Transverse colon (tissue), 4 donors: ENCODE measurements at regions not wholly inside any gene's neighbourhood (a gene's known extent, or its start where the extent isn't known, plus 50 kb on each side); places are given as distances from the start of the nearest gene placed in this dataset.

Experiments
- DNase-seq: peaks from one replicate; pipeline ENCODE4 v3.0.0-alpha.2; 2019
- H3K27ac ChIP-seq, 4 donors: fragments of 200-600 bp; sonication (generic); 2 replicates each; pipeline ENCODE4 v1.5.1; 2016 to 2018; ENCODE audit warnings: inconsistent platforms in 4 of 4
- H3K27me3 ChIP-seq: fragments of 200-600 bp; sonication (generic); 2 replicates; pipeline ENCODE4 v1.5.1; 2017; ENCODE audit warnings: inconsistent platforms
- H3K36me3 ChIP-seq, 4 donors: fragments of 200-600 bp; sonication (generic); 2 replicates each; pipeline ENCODE4 v1.5.1; 2017 to 2019; ENCODE audit warnings: inconsistent platforms in 4 of 4
- H3K4me1 ChIP-seq, 4 donors: fragments of 200-600 bp; sonication (generic); 2 replicates each; pipeline ENCODE4 v1.5.1; 2017 to 2020; ENCODE audit warnings: inconsistent platforms in 4 of 4
- H3K4me3 ChIP-seq, 4 donors: fragments of 200-600 bp; sonication (generic); 1 replicate in 1 of 4; 2 replicates in 3 of 4; pipeline versions ENCODE4 v1.5.1 to v1.6.1; 2017 to 2019; ENCODE audit warnings: inconsistent platforms in 4 of 4
- H3K9me3 ChIP-seq, 2 donors: fragments of 200-600 bp; sonication (generic); 2 replicates each; pipeline ENCODE4 v1.5.1; 2017 to 2019; ENCODE audit warnings: inconsistent platforms in 2 of 2
- EP300 ChIP-seq: sonication (generic); formaldehyde crosslinking; IDR thresholded peaks from one replicate; pipeline ENCODE4 v1.6.1; 2017; ENCODE audit warnings: antibody characterized with exemption, low read depth
- POLR2A ChIP-seq: fragments of 450-650 bp; IDR thresholded peaks from one replicate; pipeline ENCODE4 v1.6.1; 2016; ENCODE audit warnings: antibody characterized with exemption, mild to moderate bottlenecking, moderate library complexity
- POLR2AphosphoS5 ChIP-seq, 3 donors: sonication (generic); formaldehyde crosslinking; IDR thresholded peaks; one replicate each; pipeline ENCODE4 v1.6.1; 2016; ENCODE audit warnings: antibody characterized with exemption in 3 of 3
- WGBS, 2 donors: methylation state at CpG; one replicate each; pipeline ENCODE4 v1.1.5; 2018; ENCODE audit warnings: low coverage in 1 of 2; 5-methylcytosine and 5-hydroxymethylcytosine counted together
- in situ Hi-C, 4 donors: fragments of 200-750 bp; cut with MboI; loops; one replicate each; pipeline versions ENCODE4 v1.15.0 to v1.15.1; 2017; ENCODE audit warnings: low sequenced_read_pairs in 3 of 4, low pct_ligation_motif_present in 1 of 4, low pct_unique_long_range_greater_than_20kb in 1 of 4
- intact Hi-C: fragments of 100-400 bp; cut with DNase I; formaldehyde crosslinking; loops from one replicate; pipeline ENCODE4 v1.15.1; 2023; ENCODE audit warnings: low total_unique reads
- TF ChIP-seq, protein P1 (sequence below), 5 experiments: fragments of 200-600 bp in 3 of 5; fragments of 450-650 bp in 2 of 5; sonication (generic) in 3 of 5; IDR thresholded peaks; 1 replicate in 2 of 5; 2 replicates in 3 of 5; pipeline ENCODE4 v1.5.1; 2016 to 2017; ENCODE audit warnings: antibody characterized with exemption in 5 of 5, inconsistent platforms in 3 of 5, mild to moderate bottlenecking in 2 of 5, moderate library complexity in 1 of 5

DNA sequence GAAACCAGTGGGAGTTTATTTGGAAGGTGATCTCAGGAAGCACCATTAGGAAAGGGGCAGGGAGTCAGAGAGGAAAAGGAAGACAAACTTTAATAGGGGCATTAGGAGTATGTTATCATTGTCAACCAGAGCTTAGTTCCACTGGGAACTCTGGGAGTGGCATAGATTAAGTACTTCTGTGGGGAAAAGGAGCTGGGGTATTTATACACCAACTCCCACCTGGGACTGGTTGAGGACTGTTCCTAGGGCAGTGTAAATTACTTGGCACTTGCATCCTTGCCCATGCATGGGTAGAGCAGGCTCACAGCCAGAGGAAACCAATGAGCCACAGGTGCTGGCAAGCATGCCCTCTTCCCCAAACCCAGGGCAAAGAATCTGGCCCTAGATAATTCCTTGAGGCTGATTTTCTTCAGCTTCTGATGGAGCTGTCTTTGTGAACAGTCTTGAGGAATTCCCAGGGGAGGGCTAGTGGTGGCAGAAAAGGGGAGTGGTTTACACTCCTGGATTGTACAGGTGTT, 541.2 kb downstream of the MIAT start:
- H3K27ac ChIP-seq, result no peak overlapping the region
- TF ChIP-seq POLR2A (no peak), EP300 (no peak), POLR2AphosphoS5 (IDR thresholded peaks at IDR 0.05) (no peak)
- TF ChIP-seq, protein P1, sequence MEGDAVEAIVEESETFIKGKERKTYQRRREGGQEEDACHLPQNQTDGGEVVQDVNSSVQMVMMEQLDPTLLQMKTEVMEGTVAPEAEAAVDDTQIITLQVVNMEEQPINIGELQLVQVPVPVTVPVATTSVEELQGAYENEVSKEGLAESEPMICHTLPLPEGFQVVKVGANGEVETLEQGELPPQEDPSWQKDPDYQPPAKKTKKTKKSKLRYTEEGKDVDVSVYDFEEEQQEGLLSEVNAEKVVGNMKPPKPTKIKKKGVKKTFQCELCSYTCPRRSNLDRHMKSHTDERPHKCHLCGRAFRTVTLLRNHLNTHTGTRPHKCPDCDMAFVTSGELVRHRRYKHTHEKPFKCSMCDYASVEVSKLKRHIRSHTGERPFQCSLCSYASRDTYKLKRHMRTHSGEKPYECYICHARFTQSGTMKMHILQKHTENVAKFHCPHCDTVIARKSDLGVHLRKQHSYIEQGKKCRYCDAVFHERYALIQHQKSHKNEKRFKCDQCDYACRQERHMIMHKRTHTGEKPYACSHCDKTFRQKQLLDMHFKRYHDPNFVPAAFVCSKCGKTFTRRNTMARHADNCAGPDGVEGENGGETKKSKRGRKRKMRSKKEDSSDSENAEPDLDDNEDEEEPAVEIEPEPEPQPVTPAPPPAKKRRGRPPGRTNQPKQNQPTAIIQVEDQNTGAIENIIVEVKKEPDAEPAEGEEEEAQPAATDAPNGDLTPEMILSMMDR (IDR thresholded peaks at IDR 0.05), result no peak
- no peak overlapping the region for H3K4me3 ChIP-seq
- no peaks in the 10 kb centered on the region for H3K36me3 ChIP-seq
- no peaks in the 10 kb centered on the region for H3K27me3 ChIP-seq
- intact Hi-C loops, result no loop called here
- H3K9me3 ChIP-seq, result no peaks in the 10 kb centered on the region
- in situ Hi-C loops, result no loop called here
- DNase-seq, result no peak
- peaks cover 0 to 7% (median 0%) of the 10 kb centered on the region in 4 donors for H3K4me1 ChIP-seq

- Histone ChIP-seq H3K4me1 (peaks cover 0 to 7% (median 0%) of the 10 kb centered on the region in 4 donors), H3K27me3 (no peaks in the 10 kb centered on the region), H3K27ac (no peak overlapping the region), H3K9me3 (no peaks in the 10 kb centered on the region), H3K4me3 (no peak overlapping the region), H3K36me3 (no peaks in the 10 kb centered on the region)
- in situ Hi-C loops (no loop called here), intact Hi-C loops (no loop called here)
- 13 to 46% methylated on average over 1 to 2 of the region's 2 CpGs for WGBS, 2 donors
- TF ChIP-seq EP300 (no peak), POLR2A (no peak), POLR2AphosphoS5 (IDR thresholded peaks at IDR 0.05) (no peak)
- TF ChIP-seq, protein P1 (IDR thresholded peaks at IDR 0.05), result no peak
- DNase-seq, result no peak
These were observed 542.0 kb downstream of the MIAT start for GRCh38 chr22:27199354-27199753.

DNA sequence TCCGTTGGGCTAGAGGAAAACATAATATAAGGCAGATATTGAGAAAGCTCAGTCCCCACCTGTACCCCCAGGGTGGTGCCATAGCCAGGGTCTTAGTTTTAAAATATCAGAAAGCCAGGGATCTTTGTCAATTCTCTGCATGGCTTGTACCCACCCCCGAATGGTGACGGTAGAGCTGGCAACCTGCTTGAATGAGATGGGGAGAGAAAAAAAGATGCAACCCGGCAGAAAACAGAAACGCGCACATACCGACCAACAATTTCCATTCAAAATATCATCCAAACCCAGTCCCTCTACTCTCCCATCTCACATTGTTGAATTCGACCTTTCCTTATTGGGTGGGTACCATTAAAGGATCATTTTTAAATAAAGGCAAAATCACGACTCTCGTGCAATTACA, 543.9 kb downstream of the MIAT start:
- peaks cover 0 to 7% (median 0%) of the 10 kb centered on the region in 4 donors for H3K4me1 ChIP-seq

DNA sequence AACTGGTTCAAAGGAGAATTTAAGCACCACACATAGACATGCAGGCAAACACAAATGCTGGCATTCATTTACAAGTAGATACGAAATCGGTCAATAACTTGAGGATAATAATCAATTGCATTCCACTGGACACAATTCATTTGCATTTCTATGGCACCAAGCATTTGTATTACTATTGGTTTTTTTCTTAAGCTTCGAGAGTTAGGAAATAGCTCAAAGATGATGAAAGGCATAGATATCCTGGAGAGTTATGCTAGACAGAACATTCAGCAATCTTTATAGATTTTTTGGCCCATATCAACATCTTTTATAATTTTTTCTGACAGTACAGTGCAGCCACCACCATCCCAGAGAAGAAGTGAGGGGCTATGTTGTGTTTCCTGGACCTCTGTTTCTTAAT, 544.4 kb downstream of the MIAT start:
- H3K9me3 ChIP-seq, result no peaks in the 10 kb centered on the region
- 84 to 91% methylated on average over 3 of the region's 3 CpGs for WGBS, 2 donors
- H3K27me3 ChIP-seq, result no peaks in the 10 kb centered on the region
- no peak overlapping the region for H3K4me3 ChIP-seq
- intact Hi-C loops (no loop called here), in situ Hi-C loops (loop anchor here in 1 of 4 donors (25.0 kb wide), 1 partner anchor 89 kb away; no protein-coding TSS in a partner anchor)
- TF ChIP-seq, protein P1 (IDR thresholded peaks at IDR 0.05), result no peak
- no peak for TF ChIP-seq POLR2AphosphoS5 (IDR thresholded peaks at IDR 0.05)
- no peak for TF ChIP-seq POLR2A
- TF ChIP-seq EP300, result no peak
- peaks cover 0 to 7% (median 0%) of the 10 kb centered on the region in 4 donors for H3K4me1 ChIP-seq
- H3K36me3 ChIP-seq, result no peaks in the 10 kb centered on the region
- no peak for DNase-seq
- H3K27ac ChIP-seq, result no peak overlapping the region

More for the DNA sequence above, 543.9 kb downstream of the MIAT start:
- no peaks in the 10 kb centered on the region for H3K27me3 ChIP-seq
- 83 to 89% methylated on average over 9 to 10 of the region's 10 CpGs for WGBS, 2 donors
- no peak overlapping the region for H3K4me3 ChIP-seq
- in situ Hi-C loops, result loop anchor here in 1 of 4 donors (25.0 kb wide), 1 partner anchor 89 kb away; no protein-coding TSS in a partner anchor
- intact Hi-C loops, result no loop called here
- TF ChIP-seq POLR2A (no peak), EP300 (no peak), POLR2AphosphoS5 (IDR thresholded peaks at IDR 0.05) (no peak)
- TF ChIP-seq, protein P1 (IDR thresholded peaks at IDR 0.05), result no peak
- no peak for DNase-seq
- H3K36me3 ChIP-seq, result no peaks in the 10 kb centered on the region
- H3K27ac ChIP-seq, result no peak overlapping the region
- H3K9me3 ChIP-seq, result no peaks in the 10 kb centered on the region
